GM13977 (cell line): ENCODE measurements at regions not wholly inside any gene's neighbourhood (a gene's known extent, or its start where the extent isn't known, plus 50 kb on each side); places are given as distances from the start of the nearest gene placed in this dataset.

Experiments
- DNase-seq: peaks from one replicate; pipeline ENCODE4 v3.0.0; 2012; ENCODE audit warnings: low spot score
- CTCF ChIP-seq: IDR thresholded peaks from 2 replicates; pipeline ENCODE4 v1.5.1; 2012; ENCODE audit warnings: mild to moderate bottlenecking, control low read depth; ENCODE audit not compliant: insufficient read depth; ENCODE audit errors: extremely low read depth, missing control alignments
- in situ Hi-C: fragments of 300-500 bp; cut with MboI; formaldehyde crosslinking; loops from one replicate; pipeline ENCODE4 v1.12.0; 2022; ENCODE audit warnings: low sequenced_read_pairs, low pct_unique_long_range_greater_than_20kb, mixed read lengths, inconsistent platforms; ENCODE audit not compliant: unreplicated experiment

- no peak for TF ChIP-seq CTCF
- no peak for DNase-seq
- in situ Hi-C loops: no loop called here
Measured at GRCh38 chr14:94890785-94891184, 120.9 kb upstream of the GSC start.

- TF ChIP-seq CTCF: no peak
- DNase-seq: no peak
- in situ Hi-C loops: no loop called here
Measured at GRCh38 chr14:94889520-94890312, 119.8 kb upstream of the GSC start.

GRCh38 chr14:94888121-94888520 is 118.2 kb upstream of the GSC start:
- in situ Hi-C loops: no loop called here
- no peak for TF ChIP-seq CTCF
- DNase-seq: no peak

- TF ChIP-seq CTCF: no peak
- DNase-seq: no peak
- in situ Hi-C loops: no loop called here
Measured at GRCh38 chr14:94887591-94887990, 117.7 kb upstream of the GSC start.

GRCh38 chr14:94886931-94887330 is 117.0 kb upstream of the GSC start:
- in situ Hi-C loops: no loop called here
- DNase-seq: no peak
- no peak for TF ChIP-seq CTCF

GRCh38 chr14:94885481-94886155 is 115.7 kb upstream of the GSC start:
- no peak for TF ChIP-seq CTCF
- in situ Hi-C loops: no loop called here
- no peak for DNase-seq
